ENCODE measurements at regions not wholly inside any gene's neighbourhood (a gene's known extent, or its start where the extent isn't known, plus 50 kb on each side); places are given as distances from the start of the nearest gene placed in this dataset.

DNA sequence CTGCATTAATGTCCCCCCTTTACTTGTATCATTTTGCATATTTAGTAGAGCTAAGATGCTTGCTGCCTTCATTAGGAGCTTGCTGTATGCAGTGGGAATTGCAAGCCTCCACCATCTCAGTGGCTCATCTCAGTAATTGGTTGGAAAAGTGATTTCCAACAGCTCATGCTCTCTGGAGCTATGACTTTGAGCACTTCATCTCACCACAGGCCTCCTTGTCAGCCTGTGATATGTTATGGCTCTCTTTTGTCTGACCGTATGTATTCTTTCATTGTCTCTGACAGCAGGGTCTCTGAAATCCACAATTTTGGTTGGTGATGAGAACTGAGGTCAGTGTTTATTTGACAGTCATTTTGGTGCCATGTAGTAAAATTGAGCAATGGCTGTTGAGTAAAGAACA lies 345.1 kb downstream of the FAT3 start:
- intact Hi-C loops (cut with micrococcal nuclease) = no loop called here
- no peak for DNase-seq

DNA sequence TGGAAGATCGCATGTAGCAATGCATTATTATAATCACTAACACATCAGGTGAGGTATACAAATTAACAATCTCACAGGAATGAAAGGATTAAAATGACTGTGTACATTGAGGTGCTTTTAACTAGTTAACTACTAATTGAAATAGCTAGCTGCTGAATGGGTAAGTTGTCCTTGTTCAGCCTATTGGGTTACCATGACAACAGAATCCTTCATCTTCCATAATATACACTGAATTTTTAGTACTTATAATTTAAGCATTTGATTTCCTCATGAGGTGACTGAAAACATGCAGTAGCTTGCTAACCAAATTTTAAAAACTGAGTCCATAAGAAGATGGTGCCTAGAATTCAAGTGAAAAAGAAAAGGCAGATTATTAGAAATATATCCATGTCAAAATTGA lies 347.9 kb downstream of the FAT3 start:
- no peak overlapping the region for H2AFZ ChIP-seq (ENCODE audit: low read length)
- no TSS peak for BruUV-seq (replicated peaks)
- H3K4me3 ChIP-seq (ENCODE audit: low read length) = no peak overlapping the region
- H3K36me3 ChIP-seq (ENCODE audit: low read depth, low read length) = no peaks in the 10 kb centered on the region
- no peaks in the 10 kb centered on the region for H4K20me1 ChIP-seq (ENCODE audit: low read length)
- no peaks in the 10 kb centered on the region for H3K9me2 ChIP-seq (replicated peaks; ENCODE audit: low read length)
- peaks cover 7% of the 10 kb centered on the region; the same call in 1 of the 2 replicates for H3K9me3 ChIP-seq (ENCODE audit: low read length)
- DNase-seq (no peak), ATAC-seq (no peak)
- intact Hi-C loops (cut with micrococcal nuclease) = no loop called here
- CTCF ChIA-PET = no interaction called here
- TF ChIP-seq, protein P1, sequence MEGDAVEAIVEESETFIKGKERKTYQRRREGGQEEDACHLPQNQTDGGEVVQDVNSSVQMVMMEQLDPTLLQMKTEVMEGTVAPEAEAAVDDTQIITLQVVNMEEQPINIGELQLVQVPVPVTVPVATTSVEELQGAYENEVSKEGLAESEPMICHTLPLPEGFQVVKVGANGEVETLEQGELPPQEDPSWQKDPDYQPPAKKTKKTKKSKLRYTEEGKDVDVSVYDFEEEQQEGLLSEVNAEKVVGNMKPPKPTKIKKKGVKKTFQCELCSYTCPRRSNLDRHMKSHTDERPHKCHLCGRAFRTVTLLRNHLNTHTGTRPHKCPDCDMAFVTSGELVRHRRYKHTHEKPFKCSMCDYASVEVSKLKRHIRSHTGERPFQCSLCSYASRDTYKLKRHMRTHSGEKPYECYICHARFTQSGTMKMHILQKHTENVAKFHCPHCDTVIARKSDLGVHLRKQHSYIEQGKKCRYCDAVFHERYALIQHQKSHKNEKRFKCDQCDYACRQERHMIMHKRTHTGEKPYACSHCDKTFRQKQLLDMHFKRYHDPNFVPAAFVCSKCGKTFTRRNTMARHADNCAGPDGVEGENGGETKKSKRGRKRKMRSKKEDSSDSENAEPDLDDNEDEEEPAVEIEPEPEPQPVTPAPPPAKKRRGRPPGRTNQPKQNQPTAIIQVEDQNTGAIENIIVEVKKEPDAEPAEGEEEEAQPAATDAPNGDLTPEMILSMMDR (conservative IDR thresholded peaks at IDR 0.05; ENCODE audit: low read depth, low read length) = no peak
- no peak for TF ChIP-seq EZH2phosphoT487 (IDR thresholded peaks at IDR 0.05; ENCODE audit: borderline replicate concordance, low read length)
- no peaks in the 10 kb centered on the region for H3F3A ChIP-seq (ENCODE audit: low read length, unreplicated experiment)
- H3K9ac ChIP-seq (ENCODE audit: low read length) = no peak overlapping the region
- no peak overlapping the region for H3K4me2 ChIP-seq (ENCODE audit: low read length)
- no peaks in the 10 kb centered on the region for H3K79me2 ChIP-seq (ENCODE audit: low read length)
- H3K27ac ChIP-seq (ENCODE audit: low read length) = no peak overlapping the region
- no peaks in the 10 kb centered on the region for H3K4me1 ChIP-seq (ENCODE audit: insufficient read depth, low read length)
- H3K27me3 ChIP-seq (ENCODE audit: low read length) = no peaks in the 10 kb centered on the region
- POLR2A ChIA-PET (ENCODE audit: unreplicated experiment) = no interaction called here

More for the DNA sequence above, 345.1 kb downstream of the FAT3 start:
- no TSS peak for BruUV-seq (replicated peaks)
- H3F3A ChIP-seq (ENCODE audit: low read length, unreplicated experiment) = no peaks in the 10 kb centered on the region
- H3K4me2 ChIP-seq (ENCODE audit: low read length) = no peak overlapping the region
- H3K9me3 ChIP-seq (ENCODE audit: low read length) = 0 out of 2 replicates have a peak, but pooled peaks cover 7% of the 10 kb centered on the region
- H3K4me3 ChIP-seq (ENCODE audit: low read length) = no peak overlapping the region
- no peaks in the 10 kb centered on the region for H3K4me1 ChIP-seq (ENCODE audit: insufficient read depth, low read length)
- H3K9ac ChIP-seq (ENCODE audit: low read length) = no peak overlapping the region
- ChIA-PET POLR2A (ENCODE audit: unreplicated experiment) (no interaction called here), CTCF (no interaction called here)
- H3K9me2 ChIP-seq (replicated peaks; ENCODE audit: low read length) = no peaks in the 10 kb centered on the region
- H3K36me3 ChIP-seq (ENCODE audit: low read depth, low read length) = no peaks in the 10 kb centered on the region
- no peaks in the 10 kb centered on the region for H3K27me3 ChIP-seq (ENCODE audit: low read length)
- H3K79me2 ChIP-seq (ENCODE audit: low read length) = no peaks in the 10 kb centered on the region
- H2AFZ ChIP-seq (ENCODE audit: low read length) = no peak overlapping the region
- ATAC-seq = no peak
- no peaks in the 10 kb centered on the region for H4K20me1 ChIP-seq (ENCODE audit: low read length)
- TF ChIP-seq EZH2phosphoT487 (IDR thresholded peaks at IDR 0.05; ENCODE audit: borderline replicate concordance, low read length) (no peak), EZH2 (IDR thresholded peaks at IDR 0.05; ENCODE audit: low read length, unreplicated experiment) (no peak)
- TF ChIP-seq, protein P1 (conservative IDR thresholded peaks at IDR 0.05; ENCODE audit: low read depth, low read length) = no peak
- H3K27ac ChIP-seq (ENCODE audit: low read length) = no peak overlapping the region

DNA sequence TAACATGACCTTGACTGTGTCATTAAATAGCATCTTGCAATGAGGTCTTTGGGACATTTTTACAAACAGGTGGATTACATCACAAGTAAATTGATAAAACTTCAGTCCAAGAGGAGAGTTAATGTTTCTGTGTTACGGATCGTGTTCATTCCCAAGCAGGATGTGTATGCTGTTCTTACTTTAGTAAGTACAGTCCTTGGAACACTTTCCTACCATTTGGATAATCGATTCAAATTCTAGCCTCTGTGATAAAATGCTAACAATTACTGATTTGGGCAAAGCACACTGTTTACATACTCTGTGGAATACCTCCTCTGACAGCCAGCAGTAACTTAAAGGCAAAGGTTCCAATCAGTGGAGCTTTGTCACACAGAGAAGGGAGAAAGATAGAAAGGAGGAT lies 351.7 kb downstream of the FAT3 start:
- Histone ChIP-seq H3K9ac (ENCODE audit: low read length) (no peak overlapping the region), H2AFZ (ENCODE audit: low read length) (no peak overlapping the region), H3K36me3 (ENCODE audit: low read depth, low read length) (no peaks in the 10 kb centered on the region), H3K79me2 (ENCODE audit: low read length) (no peaks in the 10 kb centered on the region), H3K27ac (ENCODE audit: low read length) (no peak overlapping the region), H3K9me3 (ENCODE audit: low read length) (peaks cover 20% of the 10 kb centered on the region; the same call in 1 of the 2 replicates), H3F3A (ENCODE audit: low read length, unreplicated experiment) (no peaks in the 10 kb centered on the region), H4K20me1 (ENCODE audit: low read length) (no peaks in the 10 kb centered on the region), H3K9me2 (replicated peaks; ENCODE audit: low read length) (no peaks in the 10 kb centered on the region), H3K4me1 (ENCODE audit: insufficient read depth, low read length) (no peaks in the 10 kb centered on the region), H3K27me3 (ENCODE audit: low read length) (no peaks in the 10 kb centered on the region), H3K4me3 (ENCODE audit: low read length) (no peak overlapping the region), H3K4me2 (ENCODE audit: low read length) (no peak overlapping the region)
- BruUV-seq (replicated peaks) = no TSS peak
- DNase-seq = no peak
- POLR2A ChIA-PET (ENCODE audit: unreplicated experiment) = no interaction called here
- CTCF ChIA-PET = no interaction called here
- no peak for ATAC-seq
- intact Hi-C loops (cut with micrococcal nuclease) = no loop called here
- TF ChIP-seq EZH2 (IDR thresholded peaks at IDR 0.05; ENCODE audit: low read length, unreplicated experiment) = no peak
- no peak for TF ChIP-seq EZH2phosphoT487 (IDR thresholded peaks at IDR 0.05; ENCODE audit: borderline replicate concordance, low read length)
- TF ChIP-seq, protein P1 (conservative IDR thresholded peaks at IDR 0.05; ENCODE audit: low read depth, low read length) = no peak
